HG03025 (cell line): ENCODE measurements at regions not wholly inside any gene's neighbourhood (a gene's known extent, or its start where the extent isn't known, plus 50 kb on each side); places are given as distances from the start of the nearest gene placed in this dataset.
"Not testable (repeated sequence)": the region's sequence is repeated elsewhere in the genome, so short reads cannot be mapped to it uniquely, and the experiment has no call there.

ENCODE experiments used
- ATAC-seq: cut with Tn5 transposase; IDR thresholded peaks from one replicate; pipeline ENCODE4 v1.9.1; 2021; ENCODE audit warnings: mild to moderate bottlenecking, moderate library complexity; ENCODE audit not compliant: unreplicated experiment, low FRiP score

- ATAC-seq: peak; percentile 78
Observed at GRCh38 chr5:68070591-68071281, 144.8 kb upstream of the PIK3R1 start.

DNA sequence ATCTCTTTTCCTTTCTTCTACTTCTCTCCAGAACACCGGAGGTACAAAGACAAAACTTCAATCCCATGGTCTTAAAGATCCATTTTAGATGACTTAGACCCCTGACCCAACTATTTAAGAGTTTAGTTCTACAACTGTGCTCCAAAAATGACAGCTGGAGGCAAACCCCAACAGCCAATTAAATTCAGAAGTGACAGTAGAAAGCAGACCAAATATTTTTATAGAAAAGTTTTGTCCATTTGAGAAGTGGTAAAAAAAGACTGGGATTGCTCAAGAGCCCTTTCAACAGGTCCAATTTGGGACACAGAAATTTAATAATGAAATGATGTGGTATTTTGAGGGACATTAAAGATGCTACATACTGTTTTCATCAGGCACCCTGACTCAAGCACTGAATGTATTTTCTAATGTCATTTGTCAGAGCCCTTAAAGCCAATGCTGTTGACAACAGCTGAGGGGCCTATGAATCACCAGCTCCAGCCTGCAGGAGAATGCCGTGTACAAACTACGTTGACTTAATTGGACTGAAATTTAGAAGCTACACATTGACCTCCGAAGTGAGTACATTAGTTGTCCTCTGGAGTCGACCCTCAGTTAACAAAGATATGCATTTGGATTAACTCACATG is 147.5 kb upstream of the PIK3R1 start:
- no peak for ATAC-seq

GRCh38 chr5:68067291-68067690 is 148.3 kb upstream of the PIK3R1 start:
- no peak for ATAC-seq

DNA sequence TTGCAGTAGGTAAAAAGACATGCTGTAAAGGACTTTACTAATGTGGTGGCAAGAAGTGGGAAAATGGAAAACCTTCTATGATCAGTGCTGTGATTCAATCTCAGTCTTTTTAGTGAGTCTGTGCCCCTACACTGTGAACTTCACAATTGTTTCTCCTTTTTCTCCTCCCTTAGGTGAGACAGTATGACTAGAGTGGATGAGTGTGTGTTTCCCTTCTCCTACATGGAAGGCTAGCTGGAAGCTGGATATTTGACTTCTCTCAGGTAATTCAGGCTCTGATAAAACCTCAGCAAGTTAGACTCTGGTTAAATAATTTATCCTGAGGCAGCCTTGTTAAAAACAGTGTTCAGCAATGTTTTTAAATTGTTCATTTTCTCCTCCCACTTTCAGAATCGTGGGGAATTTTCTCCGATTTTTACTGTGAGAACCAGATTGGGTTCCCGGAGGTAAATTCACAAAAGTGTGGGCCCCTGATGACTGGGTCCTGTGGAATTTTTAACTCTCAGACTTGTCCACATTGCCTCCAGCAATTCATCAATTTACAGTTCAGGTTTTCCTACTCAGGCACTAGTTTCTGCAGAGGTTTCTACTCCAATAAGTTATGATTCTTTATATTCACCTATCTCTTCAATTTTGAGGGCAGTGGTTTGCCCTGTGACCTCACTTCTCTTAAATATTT is 149.1 kb upstream of the PIK3R1 start:
- no peak for ATAC-seq

GRCh38 chr5:68065321-68065720 is 150.2 kb upstream of the PIK3R1 start:
- ATAC-seq: not testable (repeated sequence)

DNA sequence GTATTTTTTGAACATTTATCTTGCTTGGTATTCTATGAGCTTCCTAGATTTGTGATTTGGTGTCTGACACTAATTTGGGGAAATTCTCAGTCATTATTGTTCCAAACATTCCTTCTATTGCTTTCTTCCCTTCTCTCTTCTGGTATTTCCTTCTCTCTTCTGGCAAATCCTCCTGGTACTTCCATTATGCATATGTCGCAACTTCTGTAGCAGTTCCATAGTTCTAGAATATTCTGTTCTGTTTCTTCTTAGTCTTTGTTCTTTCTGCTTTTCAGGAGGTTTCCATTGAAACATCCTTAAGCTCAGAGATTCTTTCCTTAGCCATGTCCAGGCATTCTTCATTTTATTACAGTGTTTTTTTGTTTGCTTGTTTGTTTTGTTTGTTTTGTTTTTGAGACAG is 155.2 kb upstream of the PIK3R1 start:
- no peak for ATAC-seq

GRCh38 chr5:68057191-68057590 is 158.4 kb upstream of the PIK3R1 start:
- ATAC-seq: no peak

DNA sequence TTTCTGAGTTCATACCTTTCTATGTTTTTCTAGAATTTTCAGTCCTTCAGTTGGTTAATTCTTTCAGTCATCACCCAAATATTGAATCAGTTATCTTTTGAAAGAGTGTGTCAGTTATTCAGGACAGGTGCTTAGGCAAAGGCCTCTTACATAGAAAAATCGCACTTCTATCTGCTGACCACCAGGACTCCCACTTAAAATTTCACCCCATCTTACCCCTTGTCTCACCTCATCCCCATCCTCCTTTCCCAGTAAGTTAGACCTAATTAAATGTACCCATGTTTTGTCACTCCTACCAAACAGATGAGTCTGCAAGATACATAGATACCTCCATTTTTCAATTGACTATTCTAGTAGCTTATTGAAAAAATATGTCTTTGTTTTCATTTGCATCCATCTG is 159.9 kb upstream of the PIK3R1 start:
- no peak for ATAC-seq

- no peak for ATAC-seq
Observed at GRCh38 chr5:68054638-68055037, 160.9 kb upstream of the PIK3R1 start.

GRCh38 chr5:68053202-68053601 is 162.4 kb upstream of the PIK3R1 start:
- ATAC-seq: no peak

- ATAC-seq: no peak
Observed at GRCh38 chr5:68049053-68049713, 166.4 kb upstream of the PIK3R1 start.

DNA sequence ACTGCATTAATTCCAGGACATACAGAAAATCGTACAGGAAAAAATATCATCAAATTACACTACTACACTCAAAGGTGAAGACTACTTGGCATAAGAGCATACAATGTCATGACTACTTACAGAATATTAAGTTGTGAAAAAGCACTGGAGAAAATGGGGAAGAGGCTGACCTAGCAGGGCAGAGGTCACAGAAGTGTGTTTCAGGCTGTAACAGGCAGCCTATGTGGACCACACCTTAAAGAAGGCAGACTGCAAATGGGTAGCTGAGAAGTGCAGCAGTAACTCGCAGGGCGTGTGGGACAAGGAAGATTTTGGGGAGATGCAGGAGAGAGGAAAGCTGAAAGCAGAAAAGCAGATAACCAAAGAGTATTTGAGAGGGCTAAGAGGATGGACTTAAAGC is 167.0 kb upstream of the PIK3R1 start:
- no peak for ATAC-seq

GRCh38 chr5:68048054-68048453 is 167.5 kb upstream of the PIK3R1 start:
- not testable (repeated sequence) for ATAC-seq

DNA sequence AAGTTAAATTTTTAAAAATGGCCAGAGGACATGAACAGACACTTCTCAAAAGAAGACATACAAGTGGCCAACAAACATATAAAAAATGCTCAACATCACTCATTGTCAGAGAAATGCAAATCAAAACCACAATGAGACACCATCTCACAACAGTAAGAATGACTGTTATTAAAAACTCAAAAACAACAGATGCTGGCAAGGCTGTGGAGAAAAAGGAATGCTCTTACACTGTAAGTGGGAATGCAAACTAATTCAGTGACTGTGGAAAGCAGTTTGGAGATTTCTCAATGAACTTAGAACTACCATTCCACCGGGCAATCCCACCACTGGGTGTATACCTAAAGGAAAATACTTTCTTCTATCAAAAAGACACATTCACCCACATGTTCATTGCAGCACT is 168.5 kb upstream of the PIK3R1 start:
- ATAC-seq: no peak

- no peak for ATAC-seq
Observed at GRCh38 chr5:68046445-68046844, 169.1 kb upstream of the PIK3R1 start.

DNA sequence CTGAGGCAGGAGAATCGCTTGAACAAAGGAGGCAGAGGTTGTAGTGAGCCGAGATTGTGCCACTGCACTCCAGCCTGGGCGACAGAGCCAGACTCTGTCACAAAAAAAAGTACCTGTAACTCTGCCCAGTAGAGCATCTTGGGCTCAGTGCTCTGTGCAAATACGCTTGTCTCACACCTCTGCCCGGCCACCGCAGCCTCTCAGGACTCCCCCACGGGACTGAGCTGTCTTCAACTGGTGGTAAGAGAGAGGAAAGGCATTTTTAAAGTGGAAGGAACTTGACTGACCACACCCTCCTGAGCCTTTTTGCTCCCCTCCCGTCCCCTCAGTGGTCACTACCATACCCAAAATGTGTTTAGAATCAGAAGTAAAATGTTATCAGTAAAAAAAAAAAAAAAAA is 174.3 kb upstream of the PIK3R1 start:
- peak; percentile 86 for ATAC-seq

DNA sequence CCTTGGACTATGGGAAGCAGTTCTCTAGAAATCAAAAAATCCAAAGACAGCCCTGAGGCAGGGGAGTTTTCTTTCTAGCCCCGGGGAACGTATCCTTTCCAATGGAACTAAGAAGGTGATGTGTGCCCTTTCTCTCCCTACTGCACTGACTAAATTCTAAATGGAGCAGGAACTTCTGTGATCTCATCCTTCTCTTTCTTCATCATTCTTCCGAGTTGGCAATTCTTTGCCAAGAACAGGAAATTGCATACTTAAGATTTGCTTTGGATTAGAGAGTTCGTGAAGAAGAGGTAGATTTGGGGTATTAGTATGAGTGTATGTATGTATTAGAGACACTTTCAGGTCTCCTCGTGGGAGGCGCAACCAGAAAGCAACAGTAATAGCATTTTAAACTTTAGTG is 178.0 kb upstream of the PIK3R1 start:
- no peak for ATAC-seq

GRCh38 chr5:68033961-68034571 is 181.5 kb upstream of the PIK3R1 start:
- ATAC-seq: no peak

- ATAC-seq: no peak
Observed at GRCh38 chr5:68033029-68033428, 182.5 kb upstream of the PIK3R1 start.

DNA sequence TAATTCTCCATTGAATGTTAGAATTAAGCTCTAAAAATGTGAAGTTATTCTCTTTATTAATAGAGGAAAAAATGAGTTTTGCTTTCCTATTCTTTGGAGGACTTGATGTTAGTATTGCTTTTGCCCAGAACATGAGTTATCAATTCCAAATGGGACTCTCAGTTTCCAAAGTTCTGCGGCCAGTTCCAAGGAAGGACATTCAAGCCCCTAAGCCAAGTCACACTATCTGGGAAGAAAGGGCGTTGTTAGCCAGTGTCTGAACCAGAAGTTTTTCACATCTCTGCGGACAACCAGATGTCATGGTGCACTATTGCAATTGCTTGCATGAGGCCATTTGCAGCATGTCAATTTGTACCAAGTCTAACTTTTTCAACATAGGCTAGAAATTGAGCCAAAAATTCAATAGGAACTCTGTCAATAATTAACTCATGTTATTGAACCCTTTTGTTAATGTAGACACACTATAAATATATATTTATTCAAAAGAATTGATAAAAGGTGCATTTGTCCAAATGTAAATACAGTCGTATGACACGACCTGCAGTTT is 183.3 kb upstream of the PIK3R1 start:
- ATAC-seq: no peak
